Activated CD4-positive, alpha-beta T cell treated with anti-CD3 and anti-CD28 coated beads, Interleukin-2, amount 10 ng/mL, durations not matched to agents 24 days and 14 days (primary cell): ENCODE measurements at regions not wholly inside any gene's neighbourhood (a gene's known extent, or its start where the extent isn't known, plus 50 kb on each side); places are given as distances from the start of the nearest gene placed in this dataset.
"Not testable (repeated sequence)": the region's sequence is repeated elsewhere in the genome, so short reads cannot be mapped to it uniquely, and the experiment has no call there.

Experiments
- DNase-seq: peaks from one replicate; pipeline ENCODE4 v3.0.0; 2022
- H3K27ac Mint-ChIP-seq: one replicate; pipeline ENCODE4 v1.8.0; 2022; ENCODE audit warnings: mild to moderate bottlenecking, mixed read lengths
- H3K27me3 Mint-ChIP-seq: one replicate; pipeline ENCODE4 v1.8.0; 2022; ENCODE audit warnings: mixed read lengths
- H3K36me3 Mint-ChIP-seq: one replicate; pipeline ENCODE4 v1.8.0; 2022; ENCODE audit warnings: low read depth, mild to moderate bottlenecking, mixed read lengths
- H3K4me1 Mint-ChIP-seq: one replicate; pipeline ENCODE4 v1.8.0; 2021; ENCODE audit warnings: mixed read lengths
- H3K4me3 Mint-ChIP-seq: one replicate; pipeline ENCODE4 v1.8.0; 2022; ENCODE audit warnings: mild to moderate bottlenecking, moderate library complexity, mixed read lengths
- H3K9me3 Mint-ChIP-seq: one replicate; pipeline ENCODE4 v1.8.0; 2021; ENCODE audit warnings: mixed read lengths
- intact Hi-C: fragments of 100-400 bp; cut with micrococcal nuclease; formaldehyde crosslinking; loops from one replicate; pipeline ENCODE4 v1.15.1; 2023

GRCh38 chr4:20019310-20020015 is 232.2 kb upstream of the SLIT2 start:
- Mint-ChIP-seq H3K27me3 (no peaks in the 10 kb centered on the region), H3K9me3 (no peaks in the 10 kb centered on the region), H3K36me3 (no peaks in the 10 kb centered on the region), H3K27ac (no peak overlapping the region), H3K4me3 (no peak overlapping the region), H3K4me1 (no peaks in the 10 kb centered on the region)
- DNase-seq: no peak
- intact Hi-C loops: no loop called here

- no peaks in the 10 kb centered on the region for H3K36me3 Mint-ChIP-seq
- no peak overlapping the region for H3K4me3 Mint-ChIP-seq
- no peaks in the 10 kb centered on the region for H3K27me3 Mint-ChIP-seq
- H3K27ac Mint-ChIP-seq: no peak overlapping the region
- H3K9me3 Mint-ChIP-seq: no peaks in the 10 kb centered on the region
- no peaks in the 10 kb centered on the region for H3K4me1 Mint-ChIP-seq
- no peak for DNase-seq
- intact Hi-C loops: no loop called here
These were observed 234.0 kb upstream of the SLIT2 start for GRCh38 chr4:20017777-20018115.

- no peak overlapping the region for H3K27ac Mint-ChIP-seq
- H3K36me3 Mint-ChIP-seq: no peaks in the 10 kb centered on the region
- intact Hi-C loops: no loop called here
- DNase-seq: no peak
- H3K4me3 Mint-ChIP-seq: no peak overlapping the region
- no peaks in the 10 kb centered on the region for H3K9me3 Mint-ChIP-seq
- no peaks in the 10 kb centered on the region for H3K27me3 Mint-ChIP-seq
- no peaks in the 10 kb centered on the region for H3K4me1 Mint-ChIP-seq
These were observed 234.5 kb upstream of the SLIT2 start for GRCh38 chr4:20017070-20017776.

GRCh38 chr4:20015636-20016224 is 236.0 kb upstream of the SLIT2 start:
- Mint-ChIP-seq H3K27me3 (no peaks in the 10 kb centered on the region), H3K4me3 (no peak overlapping the region), H3K4me1 (no peaks in the 10 kb centered on the region), H3K36me3 (no peaks in the 10 kb centered on the region), H3K27ac (no peak overlapping the region), H3K9me3 (no peaks in the 10 kb centered on the region)
- intact Hi-C loops: no loop called here
- DNase-seq: no peak

- intact Hi-C loops, H3K4me1 Mint-ChIP-seq, DNase-seq, H3K9me3 Mint-ChIP-seq, H3K36me3 Mint-ChIP-seq, H3K4me3 Mint-ChIP-seq, H3K27me3 Mint-ChIP-seq, H3K27ac Mint-ChIP-seq: not testable (repeated sequence)
These were observed 247.7 kb upstream of the SLIT2 start for GRCh38 chr4:20003836-20004558.

- Mint-ChIP-seq H3K4me1 (no peaks in the 10 kb centered on the region), H3K27me3 (no peaks in the 10 kb centered on the region), H3K4me3 (no peak overlapping the region), H3K36me3 (no peaks in the 10 kb centered on the region), H3K9me3 (peaks cover 7% of the 10 kb centered on the region), H3K27ac (no peak overlapping the region)
- intact Hi-C loops: no loop called here
- no peak for DNase-seq
These were observed 251.8 kb upstream of the SLIT2 start for GRCh38 chr4:19999775-20000414.

- peaks cover 3% of the 10 kb centered on the region for H3K9me3 Mint-ChIP-seq
- H3K36me3 Mint-ChIP-seq: no peaks in the 10 kb centered on the region
- H3K4me1 Mint-ChIP-seq: no peaks in the 10 kb centered on the region
- H3K4me3 Mint-ChIP-seq: no peak overlapping the region
- H3K27ac Mint-ChIP-seq: no peak overlapping the region
- no peaks in the 10 kb centered on the region for H3K27me3 Mint-ChIP-seq
- DNase-seq: no peak
- intact Hi-C loops: no loop called here
These were observed 252.4 kb upstream of the SLIT2 start for GRCh38 chr4:19999276-19999675.

- intact Hi-C loops: no loop called here
- Mint-ChIP-seq H3K4me3 (no peak overlapping the region), H3K27me3 (no peaks in the 10 kb centered on the region), H3K27ac (no peak overlapping the region), H3K9me3 (peaks cover 3% of the 10 kb centered on the region), H3K4me1 (no peaks in the 10 kb centered on the region), H3K36me3 (no peaks in the 10 kb centered on the region)
- no peak for DNase-seq
These were observed 258.5 kb upstream of the SLIT2 start for GRCh38 chr4:19993242-19993641.

GRCh38 chr4:19992471-19993093 is 259.1 kb upstream of the SLIT2 start:
- Mint-ChIP-seq H3K4me3 (no peak overlapping the region), H3K4me1 (no peaks in the 10 kb centered on the region), H3K27me3 (no peaks in the 10 kb centered on the region), H3K9me3 (peaks cover 3% of the 10 kb centered on the region), H3K36me3 (no peaks in the 10 kb centered on the region), H3K27ac (no peak overlapping the region)
- intact Hi-C loops: no loop called here
- DNase-seq: no peak

GRCh38 chr4:19987746-19988145 is 264.0 kb upstream of the SLIT2 start:
- no peaks in the 10 kb centered on the region for H3K36me3 Mint-ChIP-seq
- DNase-seq: no peak
- no peak overlapping the region for H3K27ac Mint-ChIP-seq
- H3K9me3 Mint-ChIP-seq: peaks cover 3% of the 10 kb centered on the region
- H3K4me3 Mint-ChIP-seq: no peak overlapping the region
- H3K4me1 Mint-ChIP-seq: no peaks in the 10 kb centered on the region
- H3K27me3 Mint-ChIP-seq: no peaks in the 10 kb centered on the region
- intact Hi-C loops: no loop called here

GRCh38 chr4:19983072-19983471 is 268.6 kb upstream of the SLIT2 start:
- Mint-ChIP-seq H3K27ac (no peak overlapping the region), H3K4me1 (no peaks in the 10 kb centered on the region), H3K9me3 (peaks cover 9% of the 10 kb centered on the region), H3K4me3 (no peak overlapping the region), H3K36me3 (no peaks in the 10 kb centered on the region), H3K27me3 (no peaks in the 10 kb centered on the region)
- intact Hi-C loops: no loop called here
- DNase-seq: no peak

GRCh38 chr4:19982556-19982955 is 269.1 kb upstream of the SLIT2 start:
- H3K27me3 Mint-ChIP-seq: no peaks in the 10 kb centered on the region
- intact Hi-C loops: no loop called here
- no peak for DNase-seq
- no peak overlapping the region for H3K27ac Mint-ChIP-seq
- no peaks in the 10 kb centered on the region for H3K4me1 Mint-ChIP-seq
- peaks cover 9% of the 10 kb centered on the region for H3K9me3 Mint-ChIP-seq
- no peak overlapping the region for H3K4me3 Mint-ChIP-seq
- no peaks in the 10 kb centered on the region for H3K36me3 Mint-ChIP-seq

- Mint-ChIP-seq H3K36me3 (no peaks in the 10 kb centered on the region), H3K4me1 (no peaks in the 10 kb centered on the region), H3K9me3 (peaks cover 9% of the 10 kb centered on the region), H3K27me3 (no peaks in the 10 kb centered on the region), H3K4me3 (no peak overlapping the region), H3K27ac (no peak overlapping the region)
- no peak for DNase-seq
- intact Hi-C loops: no loop called here
These were observed 279.9 kb upstream of the SLIT2 start for GRCh38 chr4:19971829-19972228.
